Ovary (tissue), 7 donors: ENCODE measurements at regions not wholly inside any gene's neighbourhood (a gene's known extent, or its start where the extent isn't known, plus 50 kb on each side); places are given as distances from the start of the nearest gene placed in this dataset.

Experiments
- DNase-seq, 5 donors: peaks; one replicate each; pipeline ENCODE4 v3.0.0-alpha.2; 2019 to 2020
- H3K27ac ChIP-seq, 2 donors: fragments of 200-600 bp; one replicate each; pipeline versions ENCODE4 v1.5.1 to v1.8.0; 2019 to 2022
- H3K27me3 ChIP-seq: fragments of 200-600 bp; one replicate; pipeline ENCODE4 v1.8.0; 2022
- H3K36me3 ChIP-seq: fragments of 200-600 bp; sonication (generic); one replicate; pipeline ENCODE4 v1.5.1; 2019
- H3K4me1 ChIP-seq: one replicate; pipeline ENCODE4 v1.8.1; 2013; ENCODE audit warnings: mild to moderate bottlenecking, moderate library complexity; ENCODE audit not compliant: insufficient read depth
- H3K4me3 ChIP-seq: fragments of 200-600 bp; sonication (generic); one replicate; pipeline ENCODE4 v1.5.1; 2017
- H3K9me3 ChIP-seq, 2 donors: fragments of 200-600 bp in 1 of 2; sonication (generic) in 1 of 2; one replicate each; pipeline versions ENCODE4 v1.5.1 to v1.8.1; 2013 to 2019; ENCODE audit warnings: mild to moderate bottlenecking in 1 of 2, moderate library complexity in 1 of 2
- CTCF ChIP-seq, 3 donors: fragments of 450-650 bp in 2 of 3; fragments of 200-600 bp in 1 of 3; IDR thresholded peaks; one replicate each; pipeline versions ENCODE4 v1.5.1 to v1.8.0; 2016 to 2022; ENCODE audit warnings: antibody characterized with exemption in 3 of 3, mild to moderate bottlenecking in 1 of 3
- EP300 ChIP-seq: sonication (generic); formaldehyde crosslinking; IDR thresholded peaks from one replicate; pipeline ENCODE4 v1.6.1; 2017; ENCODE audit warnings: antibody characterized with exemption
- POLR2A ChIP-seq: fragments of 450-650 bp; IDR thresholded peaks from one replicate; pipeline ENCODE4 v1.6.1; 2017; ENCODE audit warnings: antibody characterized with exemption, mild to moderate bottlenecking, moderate library complexity
- WGBS, 3 donors: extraction: QIAGEN DNeasy Blood & Tissue Kit in 1 of 3; methylation state at CpG; one replicate each; pipeline versions ENCODE4 v1.1.5 to v1.1.7; 2013 to 2017; 5-methylcytosine and 5-hydroxymethylcytosine counted together
- intact Hi-C, 4 donors: fragments of 100-400 bp; cut with DNase I; formaldehyde crosslinking; loops; one replicate each; pipeline versions ENCODE4 v1.11.0 to v1.15.1; 2022 to 2023
- donor health status: DM: no; HTN: no; CAD: no; lungs with moderate emphysema.
- donor health status: DM: no; HTN: no; CAD: no.
- donor health status: Bipolar disorder and iron deficiency.
- donor health status: DM: no; HTN: no; CAD: no.
- donor health status: DM: yes; HTN: yes; CAD: no.

- H3K36me3 ChIP-seq: no peaks in the 10 kb centered on the region
- no peaks in the 10 kb centered on the region for H3K4me1 ChIP-seq
- no peak for DNase-seq
- H3K9me3 ChIP-seq: no peaks in the 10 kb centered on the region
- H3K27me3 ChIP-seq: no peaks in the 10 kb centered on the region
- TF ChIP-seq POLR2A (no peak), EP300 (no peak), CTCF (IDR thresholded peaks at IDR 0.05) (no peak)
- no peak overlapping the region for H3K27ac ChIP-seq
- H3K4me3 ChIP-seq: no peak overlapping the region
- intact Hi-C loops: no loop called here
Observed at GRCh38 chr20:57848282-57848681, 138.5 kb upstream of the PMEPA1 start.

DNA sequence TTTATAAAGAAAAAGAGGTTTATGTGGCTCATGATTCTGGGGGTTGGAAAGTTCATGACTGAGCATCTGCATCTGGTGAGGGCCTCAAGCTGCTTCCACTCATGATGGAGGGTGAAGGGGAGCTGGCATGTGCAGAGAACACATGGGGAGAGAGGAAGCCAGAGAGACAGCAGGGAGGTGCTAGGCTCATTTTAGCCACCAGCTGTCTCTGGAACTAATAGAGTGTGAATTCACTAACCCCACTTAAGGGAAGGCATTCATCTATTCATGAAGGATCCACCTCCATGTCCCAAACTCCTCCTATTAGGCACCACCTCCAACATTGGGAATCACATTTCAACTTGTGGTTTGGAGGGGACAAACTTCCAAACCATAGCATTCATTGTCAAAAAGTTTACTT lies 137.3 kb upstream of the PMEPA1 start:
- intact Hi-C loops: no loop called here
- no peak for TF ChIP-seq CTCF (IDR thresholded peaks at IDR 0.05)
- TF ChIP-seq POLR2A: no peak
- TF ChIP-seq EP300: no peak
- DNase-seq: no peak

DNA sequence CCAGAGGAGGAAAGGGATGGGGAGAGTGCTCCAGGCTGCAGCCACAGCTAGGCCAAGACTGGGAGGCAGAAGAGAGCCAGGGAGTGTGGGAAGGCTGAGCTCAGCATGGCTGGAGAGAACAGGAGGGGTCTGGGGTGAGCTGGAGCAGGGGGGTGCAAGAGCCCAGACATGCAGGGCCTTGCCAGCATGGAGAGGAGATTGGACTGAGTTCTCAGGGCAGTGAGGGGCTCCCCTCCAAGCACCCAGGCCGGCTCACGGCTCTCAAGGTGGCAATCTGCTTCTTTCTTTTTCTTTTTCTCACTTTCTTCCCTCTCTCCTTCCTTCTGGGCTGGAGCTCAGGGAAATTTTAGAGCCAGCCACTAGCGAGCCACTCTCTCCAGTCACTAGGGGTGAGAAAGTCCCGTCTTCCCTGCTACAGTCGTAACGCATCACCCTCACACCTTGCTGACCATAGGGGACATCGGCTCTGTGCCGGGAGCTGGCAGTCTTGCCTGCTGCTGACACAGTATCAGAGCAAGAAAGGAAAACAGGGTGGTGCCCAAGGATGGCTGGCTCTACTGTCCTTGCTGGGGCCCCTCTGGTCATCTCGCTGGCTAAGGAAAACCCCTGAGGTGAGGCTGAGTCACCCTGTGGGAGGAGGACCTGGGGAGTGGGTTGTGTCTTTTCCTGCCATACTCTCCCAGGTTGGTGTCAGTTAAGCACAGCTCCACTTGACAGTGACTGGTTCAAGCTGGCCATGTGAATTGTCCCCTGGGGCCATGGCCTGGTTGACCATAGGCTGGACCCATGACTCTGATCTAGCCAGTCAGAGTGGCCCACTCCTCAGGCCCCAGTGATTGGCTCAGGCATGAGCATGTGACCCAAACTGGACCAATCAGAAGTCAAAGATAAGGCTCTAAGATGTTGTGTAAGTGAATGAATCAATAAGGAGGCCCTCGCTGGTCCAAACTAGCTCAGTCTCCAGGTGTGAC lies 135.1 kb upstream of the PMEPA1 start:
- intact Hi-C loops: no loop called here
- H3K9me3 ChIP-seq: no peaks in the 10 kb centered on the region
- TF ChIP-seq EP300 (no peak), POLR2A (no peak), CTCF (IDR thresholded peaks at IDR 0.05) (no peak)
- 91 to 94% (median 92%) methylated on average over 9 to 10 of the region's 10 CpGs for WGBS, 3 donors
- no peak overlapping the region for H3K4me3 ChIP-seq
- no peaks in the 10 kb centered on the region for H3K4me1 ChIP-seq
- H3K36me3 ChIP-seq: no peaks in the 10 kb centered on the region
- H3K27ac ChIP-seq: no peak overlapping the region
- no peak for DNase-seq
- no peaks in the 10 kb centered on the region for H3K27me3 ChIP-seq

More for the DNA sequence above, 137.3 kb upstream of the PMEPA1 start:
- Histone ChIP-seq H3K27me3 (no peaks in the 10 kb centered on the region), H3K4me1 (no peaks in the 10 kb centered on the region), H3K4me3 (no peak overlapping the region), H3K9me3 (no peaks in the 10 kb centered on the region), H3K27ac (no peak overlapping the region), H3K36me3 (no peaks in the 10 kb centered on the region)

DNA sequence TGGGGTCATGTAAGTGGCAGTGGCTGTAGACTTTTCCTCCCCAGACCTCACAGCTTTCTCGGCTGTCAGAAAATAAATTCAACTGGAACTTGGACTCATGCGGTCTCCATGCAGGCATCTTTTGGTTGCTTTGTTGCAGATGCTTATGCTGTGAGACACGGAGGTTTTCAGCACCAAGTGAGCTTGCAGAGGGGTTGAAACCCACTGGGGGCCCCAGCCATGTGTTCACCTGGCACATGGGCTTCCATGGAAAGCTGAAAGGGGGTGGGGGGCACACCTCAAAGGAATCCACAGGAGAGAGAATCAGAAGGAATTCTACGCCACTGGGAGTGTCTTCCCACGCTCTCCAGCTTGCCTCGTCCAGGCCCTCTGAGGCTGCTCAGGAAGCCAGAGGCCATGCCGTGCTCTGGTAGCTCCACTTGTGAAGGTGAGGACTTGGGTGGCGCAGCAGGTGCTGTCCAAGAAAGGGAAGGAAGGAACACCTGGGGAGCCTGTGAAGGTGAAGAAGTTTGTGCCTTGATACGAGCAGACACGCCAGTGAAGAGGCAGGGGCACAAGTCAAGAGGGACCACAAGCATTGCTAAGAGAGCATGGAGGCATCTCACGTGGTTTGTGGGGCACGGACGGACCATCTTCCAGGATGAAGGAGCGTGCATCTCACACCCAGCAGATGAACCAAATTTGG lies 134.3 kb upstream of the PMEPA1 start:
- intact Hi-C loops: no loop called here
- Histone ChIP-seq H3K9me3 (no peaks in the 10 kb centered on the region), H3K27me3 (no peaks in the 10 kb centered on the region), H3K27ac (no peak overlapping the region), H3K36me3 (no peaks in the 10 kb centered on the region), H3K4me3 (no peak overlapping the region), H3K4me1 (no peaks in the 10 kb centered on the region)
- WGBS, 3 donors: 93 to 97% (median 96%) methylated on average over 14 of the region's 14 CpGs
- TF ChIP-seq EP300 (no peak), CTCF (IDR thresholded peaks at IDR 0.05) (no peak), POLR2A (no peak)
- DNase-seq: no peak
